ENCODE measurements at regions not wholly inside any gene's neighbourhood (a gene's known extent, or its start where the extent isn't known, plus 50 kb on each side); places are given as distances from the start of the nearest gene placed in this dataset.
A peak's percentile ranks its signal among the peaks of the same experiment; 100 is the strongest.
"Not testable (repeated sequence)": the region's sequence is repeated elsewhere in the genome, so short reads cannot be mapped to it uniquely, and the experiment has no call there.

DNA sequence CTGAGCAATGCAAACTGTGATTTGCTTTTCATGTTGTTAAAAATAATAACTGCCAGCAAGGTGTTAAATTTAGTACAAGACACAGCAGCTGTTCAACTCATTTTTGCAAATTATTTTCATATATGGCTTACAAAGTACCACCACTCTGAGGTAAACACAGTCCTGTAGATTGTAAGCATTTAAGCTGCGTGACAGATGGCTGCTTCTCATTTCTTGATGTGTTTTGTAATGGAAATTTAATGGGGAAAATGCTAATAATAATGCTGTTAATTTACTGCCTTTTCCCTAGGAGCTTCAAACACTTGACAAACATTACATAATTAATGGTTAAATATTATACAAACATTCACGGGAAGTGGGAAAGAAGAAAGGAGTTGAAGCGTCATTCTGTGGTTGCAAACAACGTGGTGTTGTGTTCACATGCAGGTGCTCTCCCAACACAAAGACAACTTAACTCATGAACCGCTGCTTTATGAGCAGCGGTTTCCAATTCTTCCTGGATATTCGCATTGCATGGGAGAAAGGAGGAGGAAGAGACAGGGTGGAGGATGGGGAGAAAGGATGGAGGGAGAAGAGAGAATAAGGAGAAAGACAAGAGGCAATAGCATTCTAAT is 236.8 kb upstream of the VCX start:
- no peaks in the 10 kb centered on the region for H3K4me1 Mint-ChIP-seq (ENCODE audit: unreplicated experiment)
- no peak overlapping the region for H3K4me3 Mint-ChIP-seq (ENCODE audit: unreplicated experiment)
- no peaks in the 10 kb centered on the region for H3K27me3 Mint-ChIP-seq (ENCODE audit: unreplicated experiment)
- TF ChIP-seq, protein P1, sequence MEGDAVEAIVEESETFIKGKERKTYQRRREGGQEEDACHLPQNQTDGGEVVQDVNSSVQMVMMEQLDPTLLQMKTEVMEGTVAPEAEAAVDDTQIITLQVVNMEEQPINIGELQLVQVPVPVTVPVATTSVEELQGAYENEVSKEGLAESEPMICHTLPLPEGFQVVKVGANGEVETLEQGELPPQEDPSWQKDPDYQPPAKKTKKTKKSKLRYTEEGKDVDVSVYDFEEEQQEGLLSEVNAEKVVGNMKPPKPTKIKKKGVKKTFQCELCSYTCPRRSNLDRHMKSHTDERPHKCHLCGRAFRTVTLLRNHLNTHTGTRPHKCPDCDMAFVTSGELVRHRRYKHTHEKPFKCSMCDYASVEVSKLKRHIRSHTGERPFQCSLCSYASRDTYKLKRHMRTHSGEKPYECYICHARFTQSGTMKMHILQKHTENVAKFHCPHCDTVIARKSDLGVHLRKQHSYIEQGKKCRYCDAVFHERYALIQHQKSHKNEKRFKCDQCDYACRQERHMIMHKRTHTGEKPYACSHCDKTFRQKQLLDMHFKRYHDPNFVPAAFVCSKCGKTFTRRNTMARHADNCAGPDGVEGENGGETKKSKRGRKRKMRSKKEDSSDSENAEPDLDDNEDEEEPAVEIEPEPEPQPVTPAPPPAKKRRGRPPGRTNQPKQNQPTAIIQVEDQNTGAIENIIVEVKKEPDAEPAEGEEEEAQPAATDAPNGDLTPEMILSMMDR (IDR thresholded peaks at IDR 0.05; ENCODE audit: unreplicated experiment), result no peak
- H3K27ac Mint-ChIP-seq (ENCODE audit: unreplicated experiment), result no peak overlapping the region
- no peak for DNase-seq (ENCODE audit: low spot score)
- no peaks in the 10 kb centered on the region for H3K9me3 Mint-ChIP-seq (ENCODE audit: unreplicated experiment)
- H3K36me3 Mint-ChIP-seq (ENCODE audit: low read depth, unreplicated experiment), result no peaks in the 10 kb centered on the region

- no peak for DNase-seq (ENCODE audit: low spot score)
- H3K9me3 Mint-ChIP-seq (ENCODE audit: unreplicated experiment), result no peaks in the 10 kb centered on the region
- H3K27me3 Mint-ChIP-seq (ENCODE audit: unreplicated experiment), result no peaks in the 10 kb centered on the region
- no peaks in the 10 kb centered on the region for H3K4me1 Mint-ChIP-seq (ENCODE audit: unreplicated experiment)
- no peak overlapping the region for H3K4me3 Mint-ChIP-seq (ENCODE audit: unreplicated experiment)
- TF ChIP-seq, protein P1 (IDR thresholded peaks at IDR 0.05; ENCODE audit: unreplicated experiment), result no peak
- no peak overlapping the region for H3K27ac Mint-ChIP-seq (ENCODE audit: unreplicated experiment)
- H3K36me3 Mint-ChIP-seq (ENCODE audit: low read depth, unreplicated experiment), result no peaks in the 10 kb centered on the region
Observed at GRCh38 chrX:7603387-7603786, 239.6 kb upstream of the VCX start.

GRCh38 chrX:7596822-7597221 is 246.1 kb upstream of the VCX start:
- Mint-ChIP-seq H3K4me1 (ENCODE audit: unreplicated experiment) (no peaks in the 10 kb centered on the region), H3K36me3 (ENCODE audit: low read depth, unreplicated experiment) (no peaks in the 10 kb centered on the region), H3K27ac (ENCODE audit: unreplicated experiment) (no peak overlapping the region), H3K27me3 (ENCODE audit: unreplicated experiment) (no peaks in the 10 kb centered on the region), H3K9me3 (ENCODE audit: unreplicated experiment) (no peaks in the 10 kb centered on the region), H3K4me3 (ENCODE audit: unreplicated experiment) (no peak overlapping the region)
- TF ChIP-seq, protein P1 (IDR thresholded peaks at IDR 0.05; ENCODE audit: unreplicated experiment), result no peak
- DNase-seq (ENCODE audit: low spot score), result no peak

DNA sequence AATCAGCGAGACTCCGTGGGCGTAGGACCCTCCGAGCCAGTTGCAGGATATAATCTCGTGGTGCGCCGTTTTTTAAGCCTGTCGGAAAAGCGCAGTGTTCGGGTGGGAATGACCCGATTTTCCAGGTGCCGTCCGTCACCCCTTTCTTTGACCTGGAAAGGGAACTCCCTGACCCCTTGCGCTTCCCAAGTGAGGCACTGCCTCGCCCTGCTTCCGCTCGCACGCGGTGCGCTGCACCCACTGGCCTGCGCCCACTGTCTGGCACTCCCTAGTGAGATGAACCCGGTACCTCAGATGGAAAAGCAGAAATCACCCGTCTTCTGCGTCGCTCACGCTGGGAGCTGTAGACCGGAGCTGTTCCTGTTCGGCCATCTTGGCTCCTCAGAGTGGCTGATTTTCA is 249.6 kb upstream of the VCX start:
- not testable (repeated sequence) for H3K27ac Mint-ChIP-seq (ENCODE audit: unreplicated experiment); H3K4me3 Mint-ChIP-seq (ENCODE audit: unreplicated experiment); H3K4me1 Mint-ChIP-seq (ENCODE audit: unreplicated experiment); H3K9me3 Mint-ChIP-seq (ENCODE audit: unreplicated experiment); H3K27me3 Mint-ChIP-seq (ENCODE audit: unreplicated experiment); DNase-seq (ENCODE audit: low spot score); H3K36me3 Mint-ChIP-seq (ENCODE audit: low read depth, unreplicated experiment)

DNA sequence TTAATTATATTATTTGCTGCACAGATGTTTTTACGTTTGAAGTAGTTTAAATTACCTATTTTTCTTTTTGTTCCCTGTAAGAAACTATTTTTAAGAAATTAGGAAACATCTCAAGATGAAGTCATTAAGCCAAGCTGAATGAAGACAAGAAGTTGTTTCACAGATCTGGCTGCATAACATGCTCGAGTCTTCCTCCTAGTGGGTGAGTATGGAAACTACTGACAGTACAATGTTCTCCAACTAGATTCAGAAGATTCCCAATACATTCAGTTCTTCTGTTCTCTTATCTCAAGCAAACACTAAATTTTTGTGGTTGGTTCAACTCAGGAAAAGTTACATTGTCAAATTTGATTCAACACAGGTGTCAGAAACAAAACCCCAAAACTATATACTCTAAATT is 256.8 kb upstream of the VCX start:
- Mint-ChIP-seq H3K9me3 (ENCODE audit: unreplicated experiment) (no peaks in the 10 kb centered on the region), H3K36me3 (ENCODE audit: low read depth, unreplicated experiment) (no peaks in the 10 kb centered on the region), H3K4me1 (ENCODE audit: unreplicated experiment) (no peaks in the 10 kb centered on the region), H3K27me3 (ENCODE audit: unreplicated experiment) (no peaks in the 10 kb centered on the region), H3K4me3 (ENCODE audit: unreplicated experiment) (no peak overlapping the region), H3K27ac (ENCODE audit: unreplicated experiment) (no peak overlapping the region)
- TF ChIP-seq, protein P1 (IDR thresholded peaks at IDR 0.05; ENCODE audit: unreplicated experiment), result peak; percentile 33
- peak; percentile 11 for DNase-seq (ENCODE audit: low spot score)

All from endothelial cell (in vitro differentiated cells).